Astrocyte of the spinal cord (primary cell): ENCODE measurements at regions not wholly inside any gene's neighbourhood (a gene's known extent, or its start where the extent isn't known, plus 50 kb on each side); places are given as distances from the start of the nearest gene placed in this dataset.

ENCODE experiments used
- DNase-seq: peaks from one replicate; pipeline ENCODE4 v3.0.0; 2011; ENCODE audit warnings: low read depth, low spot score
- H3K4me3 ChIP-seq: 2 replicates; pipeline ENCODE4 v1.5.1; 2011; ENCODE audit warnings: low read depth, mild to moderate bottlenecking, low read length, moderate library complexity
- in situ Hi-C: cut with HindIII; loops from 2 replicates; pipeline ENCODE4 v1.10.0; 2017; ENCODE audit warnings: low sequenced_read_pairs
- TF ChIP-seq, protein P1 (sequence below): IDR thresholded peaks from 2 replicates; pipeline ENCODE4 v1.5.1; 2012; ENCODE audit warnings: low read depth, mild to moderate bottlenecking, low read length, inconsistent platforms

DNA sequence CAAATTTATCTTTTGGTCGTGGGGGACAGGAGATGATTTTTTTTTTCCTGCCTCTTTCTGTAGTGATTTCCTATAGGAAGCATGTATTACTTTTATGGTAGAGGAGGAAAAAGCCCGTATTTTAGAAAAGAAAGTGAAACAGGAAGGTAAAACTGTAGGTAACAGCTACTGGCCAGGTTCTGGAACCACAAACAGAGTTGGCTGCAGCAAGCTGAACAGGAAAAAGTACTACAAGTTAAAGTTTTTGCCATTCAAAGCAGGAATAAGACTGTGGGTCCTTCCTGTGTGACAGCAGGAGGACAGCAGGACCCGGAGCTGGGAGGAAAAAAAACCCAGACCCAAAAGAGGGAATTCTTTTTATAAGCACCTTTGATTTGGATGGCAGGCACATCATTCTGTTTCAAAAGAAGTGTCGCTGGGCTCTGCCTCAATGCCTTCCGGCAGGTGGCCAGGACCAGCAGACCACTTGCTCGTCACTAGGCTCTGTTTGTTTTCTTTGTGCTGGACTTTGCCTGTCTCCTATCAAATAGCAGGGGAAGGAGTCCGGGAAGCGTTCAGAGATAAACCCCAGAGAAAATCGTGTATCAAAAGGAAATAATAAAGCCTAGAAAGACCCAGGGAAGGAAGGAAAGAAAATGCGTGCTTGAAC lies 277.9 kb downstream of the ADGRA3 start:
- in situ Hi-C loops = no loop called here
- TF ChIP-seq, protein P1, sequence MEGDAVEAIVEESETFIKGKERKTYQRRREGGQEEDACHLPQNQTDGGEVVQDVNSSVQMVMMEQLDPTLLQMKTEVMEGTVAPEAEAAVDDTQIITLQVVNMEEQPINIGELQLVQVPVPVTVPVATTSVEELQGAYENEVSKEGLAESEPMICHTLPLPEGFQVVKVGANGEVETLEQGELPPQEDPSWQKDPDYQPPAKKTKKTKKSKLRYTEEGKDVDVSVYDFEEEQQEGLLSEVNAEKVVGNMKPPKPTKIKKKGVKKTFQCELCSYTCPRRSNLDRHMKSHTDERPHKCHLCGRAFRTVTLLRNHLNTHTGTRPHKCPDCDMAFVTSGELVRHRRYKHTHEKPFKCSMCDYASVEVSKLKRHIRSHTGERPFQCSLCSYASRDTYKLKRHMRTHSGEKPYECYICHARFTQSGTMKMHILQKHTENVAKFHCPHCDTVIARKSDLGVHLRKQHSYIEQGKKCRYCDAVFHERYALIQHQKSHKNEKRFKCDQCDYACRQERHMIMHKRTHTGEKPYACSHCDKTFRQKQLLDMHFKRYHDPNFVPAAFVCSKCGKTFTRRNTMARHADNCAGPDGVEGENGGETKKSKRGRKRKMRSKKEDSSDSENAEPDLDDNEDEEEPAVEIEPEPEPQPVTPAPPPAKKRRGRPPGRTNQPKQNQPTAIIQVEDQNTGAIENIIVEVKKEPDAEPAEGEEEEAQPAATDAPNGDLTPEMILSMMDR = no peak
- no peak for DNase-seq
- H3K4me3 ChIP-seq = no peak overlapping the region

DNA sequence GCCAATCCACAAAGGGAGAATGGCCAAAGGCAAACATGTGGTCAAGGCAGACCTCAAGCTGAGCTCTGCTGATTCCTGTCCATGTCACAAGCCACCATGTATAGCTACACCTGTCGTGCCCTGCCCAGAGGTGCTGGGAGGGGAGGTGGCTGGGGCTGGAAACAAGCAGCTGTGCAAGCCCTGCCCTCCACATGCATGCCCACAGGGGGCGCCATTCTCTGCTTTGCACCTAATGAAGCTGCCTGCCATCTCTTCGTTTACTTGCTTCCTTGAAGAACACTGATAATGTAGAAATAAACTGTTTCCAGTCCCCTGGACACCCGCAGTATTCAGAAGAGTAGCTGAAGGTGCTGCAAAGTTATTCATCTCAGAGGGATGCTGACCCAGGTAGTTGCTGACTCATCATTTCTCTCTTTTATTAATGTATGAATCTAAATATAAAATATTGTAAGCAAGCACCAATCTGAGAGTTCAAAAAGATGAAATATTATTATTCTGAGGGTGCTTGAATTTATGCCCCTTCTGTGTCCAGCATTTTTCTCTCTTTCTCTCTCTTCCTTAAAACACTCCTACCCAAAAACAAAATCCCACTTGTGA lies 278.6 kb downstream of the ADGRA3 start:
- TF ChIP-seq, protein P1 = peak; percentile 29
- H3K4me3 ChIP-seq = no peak overlapping the region
- no peak for DNase-seq
- in situ Hi-C loops = no loop called here

GRCh38 chr4:22235698-22236097 lies 280.2 kb downstream of the ADGRA3 start:
- in situ Hi-C loops = no loop called here
- no peak for DNase-seq
- TF ChIP-seq, protein P1 = no peak
- no peak overlapping the region for H3K4me3 ChIP-seq

- in situ Hi-C loops = no loop called here
- TF ChIP-seq, protein P1 = no peak
- H3K4me3 ChIP-seq = no peak overlapping the region
- DNase-seq = no peak
These were observed 282.6 kb downstream of the ADGRA3 start for GRCh38 chr4:22233230-22233629.

DNA sequence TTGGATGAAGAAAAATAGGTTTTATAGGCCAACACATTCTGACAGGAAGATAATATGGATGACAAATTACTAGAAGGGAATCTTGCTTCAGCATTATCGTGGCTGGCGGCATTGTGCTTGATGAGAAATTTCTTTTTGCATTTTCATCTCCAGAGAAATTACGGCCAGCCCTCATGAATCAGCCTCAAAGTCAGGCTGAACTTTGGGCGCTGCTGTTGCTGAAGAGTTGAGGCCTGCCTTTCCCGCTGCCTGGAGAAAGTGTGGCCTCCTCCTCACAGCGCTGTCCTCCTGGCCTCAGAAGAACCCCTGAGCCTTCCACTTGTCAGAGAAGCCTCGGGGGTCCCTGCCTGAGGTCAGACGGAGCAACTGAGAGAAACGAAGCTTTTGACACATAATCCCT lies 272.4 kb upstream of the KCNIP4 start:
- in situ Hi-C loops = no loop called here
- H3K4me3 ChIP-seq = no peak overlapping the region
- TF ChIP-seq, protein P1 = no peak
- no peak for DNase-seq

GRCh38 chr4:22217480-22217879 lies 268.9 kb upstream of the KCNIP4 start:
- no peak for DNase-seq
- in situ Hi-C loops = no loop called here
- no peak overlapping the region for H3K4me3 ChIP-seq
- TF ChIP-seq, protein P1 = no peak

GRCh38 chr4:22216278-22216677 lies 267.7 kb upstream of the KCNIP4 start:
- TF ChIP-seq, protein P1 = no peak
- in situ Hi-C loops = no loop called here
- H3K4me3 ChIP-seq = no peak overlapping the region
- DNase-seq = no peak
